T47D (cell line): ENCODE measurements at regions not wholly inside any gene's neighbourhood (a gene's known extent, or its start where the extent isn't known, plus 50 kb on each side); places are given as distances from the start of the nearest gene placed in this dataset.

Experiments
- DNase-seq, 2 experiments: peaks; one replicate each; pipeline versions ENCODE4 v3.0.0 to v3.0.0-alpha.2; 2011 to 2012; ENCODE audit warnings: low read depth in 1 of 2, low spot score in 1 of 2
- JUND ChIP-seq: IDR thresholded peaks from 2 replicates; pipeline ENCODE4 v1.6.1; 2012; ENCODE audit warnings: low read depth
- in situ Hi-C: cut with HindIII; loops from 2 replicates; pipeline ENCODE4 v1.10.0; 2016; ENCODE audit warnings: low sequenced_read_pairs, low pct_unique_long_range_greater_than_20kb

DNA sequence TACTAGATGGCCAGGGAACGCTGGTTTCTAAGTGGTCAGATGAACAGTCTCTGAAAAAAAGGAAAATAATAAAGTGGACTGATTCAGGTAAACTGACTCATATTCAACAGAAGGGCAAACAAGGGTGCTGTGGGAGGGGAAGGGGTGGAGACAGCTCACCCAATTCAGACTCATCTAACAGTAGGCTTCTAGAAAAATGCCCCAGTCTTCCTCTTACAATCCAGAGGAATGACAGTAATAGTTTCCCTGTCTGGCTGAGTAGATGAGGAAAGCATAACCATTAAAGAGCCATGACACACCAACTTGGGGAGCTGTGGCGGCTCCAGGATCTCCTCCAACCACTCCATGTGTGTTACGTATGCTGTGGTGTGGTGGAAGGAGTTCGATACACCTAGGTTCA, 231.4 kb upstream of the UMPS start:
- in situ Hi-C loops, result no loop called here
- TF ChIP-seq JUND, result no peak
- no peak for DNase-seq

DNA sequence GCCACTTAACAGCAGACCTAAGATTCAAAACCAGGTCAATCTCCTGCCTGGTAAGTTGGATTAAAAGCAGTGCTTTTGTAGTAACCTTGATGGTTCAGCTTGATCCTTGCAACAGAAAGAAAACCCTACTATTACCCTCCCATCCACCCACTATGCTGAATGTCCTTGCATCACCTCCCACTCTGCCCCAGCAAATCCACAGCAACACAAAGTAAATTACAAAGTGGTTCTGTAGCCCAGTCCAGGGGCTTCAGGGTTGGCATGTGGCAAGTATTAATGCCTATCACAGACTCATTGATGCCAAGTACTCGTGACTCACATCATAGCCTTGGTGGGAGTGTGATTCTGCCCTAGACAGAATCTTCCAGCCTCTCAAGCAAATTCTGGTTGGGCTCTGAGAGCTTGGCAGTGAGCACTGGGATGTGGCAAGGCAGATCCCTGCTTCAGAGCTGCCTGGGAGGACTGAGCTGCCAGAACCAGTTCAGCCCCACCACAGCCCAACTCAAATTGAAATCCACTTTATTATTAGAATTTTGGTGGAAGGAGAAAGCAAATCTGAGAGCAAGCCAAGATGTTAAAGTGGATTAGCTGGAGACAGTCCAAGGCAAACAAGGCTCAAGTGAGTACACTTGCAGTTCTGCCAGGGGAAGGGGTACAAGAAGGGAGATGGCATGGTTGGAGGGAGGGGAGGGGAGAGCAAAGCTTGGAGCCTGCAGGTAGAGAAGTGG, 225.8 kb upstream of the UMPS start:
- DNase-seq, result peak in 1 of 2 experiments; percentile 42
- no peak for TF ChIP-seq JUND
- in situ Hi-C loops, result no loop called here

DNA sequence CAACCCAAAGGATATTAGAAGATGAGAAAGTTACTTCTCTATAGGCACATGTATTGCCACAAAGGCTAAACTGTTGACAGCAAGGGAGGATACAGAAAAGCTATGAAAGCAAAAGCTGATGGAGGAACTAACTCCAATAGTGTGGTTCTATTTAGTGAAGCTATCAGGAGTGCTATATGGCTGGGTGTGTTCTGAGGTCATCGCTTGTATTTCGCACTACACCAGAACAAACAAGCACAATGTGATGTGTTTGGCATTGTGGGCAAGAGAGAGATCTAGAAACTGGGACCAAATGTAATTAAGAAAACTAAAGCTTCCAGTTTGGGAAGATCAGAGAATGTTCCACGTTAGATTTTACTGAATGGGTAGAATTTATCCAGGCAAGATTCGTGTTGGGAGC, 220.4 kb upstream of the UMPS start:
- in situ Hi-C loops, result no loop called here
- DNase-seq, result no peak
- TF ChIP-seq JUND, result no peak

DNA sequence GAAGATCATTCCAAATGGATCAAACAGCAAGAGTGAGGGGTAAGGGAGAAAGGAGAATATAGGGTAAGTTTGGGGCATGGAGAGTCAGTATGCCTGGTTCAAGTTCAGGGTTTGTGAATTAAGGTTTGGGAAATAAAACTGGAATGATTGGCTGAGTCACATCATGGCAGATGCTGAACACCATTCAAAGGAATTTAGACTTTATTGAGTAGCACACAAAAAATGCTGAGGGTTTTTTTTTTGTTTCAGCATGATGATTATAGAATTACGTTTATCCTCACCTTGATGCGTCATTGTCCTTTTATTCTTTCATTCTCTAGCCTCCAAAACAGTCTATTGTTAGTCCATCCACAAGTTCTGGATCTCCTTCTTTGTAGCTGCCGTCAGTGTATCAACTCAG, 220.0 kb upstream of the UMPS start:
- no peak for TF ChIP-seq JUND
- in situ Hi-C loops, result no loop called here
- DNase-seq, result no peak

DNA sequence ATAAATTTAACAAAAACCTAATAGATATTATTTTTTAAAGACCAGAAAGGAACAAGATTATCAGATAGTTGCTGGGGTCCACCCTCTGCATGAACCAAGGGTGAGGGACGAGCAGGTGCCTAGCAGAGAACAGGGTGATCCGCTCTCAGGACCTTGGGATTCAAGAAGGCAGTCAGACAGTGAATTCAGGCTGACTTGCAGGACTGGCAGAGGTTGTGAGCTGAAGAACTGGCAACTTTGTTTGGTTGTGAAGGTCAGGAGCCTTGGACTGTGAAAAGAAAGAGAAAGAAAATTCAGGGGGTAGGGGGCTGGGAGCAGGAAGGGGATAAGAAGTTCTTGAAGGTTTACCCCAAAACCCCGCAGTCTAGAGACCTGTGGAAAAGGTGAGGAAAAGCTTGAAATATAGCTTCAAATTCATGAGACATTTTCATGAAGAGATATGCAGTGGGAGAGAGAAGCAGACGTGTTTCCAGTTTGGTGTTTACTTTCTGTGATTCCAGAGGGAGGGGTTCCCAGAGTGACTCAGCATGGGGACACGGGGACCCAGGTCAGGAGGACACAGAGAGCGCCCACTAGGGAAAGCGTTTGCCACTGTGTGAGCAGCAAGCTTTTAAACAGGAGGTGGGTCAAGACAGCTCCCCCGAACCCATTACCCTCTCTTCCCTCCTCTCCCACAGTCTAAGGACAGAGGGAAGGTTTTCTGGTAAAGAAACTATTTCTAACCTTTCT, 217.2 kb upstream of the UMPS start:
- TF ChIP-seq JUND, result no peak
- in situ Hi-C loops, result no loop called here
- peak in 1 of 2 experiments; percentile 30 for DNase-seq

DNA sequence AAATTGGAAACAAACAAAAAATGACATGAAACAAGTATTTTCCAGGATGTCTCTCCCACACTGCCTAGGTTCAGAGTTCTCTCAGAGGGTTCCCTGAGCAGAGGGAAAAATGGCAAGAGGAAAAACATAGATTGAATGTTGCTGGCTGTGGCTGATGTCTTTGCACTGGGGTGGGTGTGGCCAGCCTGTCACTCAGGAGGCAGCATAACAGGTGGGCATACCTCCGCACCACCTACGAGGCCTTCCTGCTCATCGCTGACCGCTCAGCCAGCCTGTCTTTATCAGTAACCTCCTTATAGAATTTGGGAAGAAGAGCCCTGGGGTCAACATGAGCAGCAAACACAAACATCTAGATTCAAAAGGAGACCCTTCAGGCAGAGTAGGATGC, 216.6 kb upstream of the UMPS start:
- TF ChIP-seq JUND, result no peak
- no peak for DNase-seq
- in situ Hi-C loops, result no loop called here

DNA sequence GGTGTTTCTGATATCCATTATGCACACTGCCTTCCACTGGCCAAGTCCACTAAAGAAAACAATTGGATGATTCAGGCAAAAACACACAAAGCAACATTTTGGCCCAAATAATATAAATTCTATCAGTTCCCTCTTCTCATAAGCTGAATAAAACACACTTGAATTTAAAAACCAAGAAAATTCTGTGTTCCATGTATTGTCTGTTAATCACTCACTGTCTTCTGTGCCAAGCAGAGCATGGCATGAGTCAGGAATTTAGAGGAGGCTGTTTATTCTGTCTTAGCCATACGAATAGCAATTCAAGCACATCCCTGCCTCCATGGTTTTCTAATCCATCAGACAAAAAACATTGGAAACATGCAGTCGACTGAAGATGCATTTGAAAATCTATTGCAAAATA, 215.6 kb upstream of the UMPS start:
- in situ Hi-C loops, result no loop called here
- no peak for TF ChIP-seq JUND
- DNase-seq, result no peak

DNA sequence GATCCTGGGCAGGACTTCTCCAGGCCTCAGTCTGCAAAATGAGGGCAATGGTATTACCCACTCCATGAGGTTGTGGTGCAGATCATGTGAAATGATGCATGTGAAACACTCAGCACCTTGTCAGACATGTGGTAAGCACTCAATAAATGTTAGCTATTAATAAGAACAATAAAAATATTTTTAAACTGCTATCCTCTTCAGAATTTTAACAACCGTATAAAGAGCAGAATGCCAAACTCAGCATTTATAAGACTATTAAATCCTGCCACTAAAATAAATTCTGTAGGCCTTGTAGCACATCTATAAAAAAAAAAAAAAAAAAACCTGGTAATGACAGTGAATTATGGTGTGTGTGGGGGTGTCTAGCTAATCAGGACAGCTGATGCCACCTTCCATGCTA, 213.9 kb upstream of the UMPS start:
- TF ChIP-seq JUND, result no peak
- no peak for DNase-seq
- in situ Hi-C loops, result no loop called here

DNA sequence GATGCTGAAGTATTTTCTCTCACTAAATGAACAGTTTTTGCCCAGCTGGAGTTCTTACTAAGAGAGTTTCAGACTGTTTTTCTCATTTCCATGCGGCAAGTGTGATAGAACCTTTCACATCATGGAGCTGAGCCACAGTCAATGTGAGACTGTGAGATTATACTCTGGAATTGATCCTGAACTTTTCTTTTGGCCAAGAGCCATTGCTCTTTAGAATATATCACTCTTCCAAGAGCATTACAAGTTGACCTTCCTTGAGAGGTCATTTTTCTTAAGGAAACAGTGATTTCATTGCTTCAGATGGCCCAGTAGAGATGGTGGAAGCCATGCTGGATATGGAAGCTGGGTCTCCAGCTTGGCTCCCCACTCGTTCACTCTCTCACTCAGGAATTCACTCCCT, 212.9 kb upstream of the UMPS start:
- in situ Hi-C loops, result no loop called here
- TF ChIP-seq JUND, result no peak
- DNase-seq, result no peak

DNA sequence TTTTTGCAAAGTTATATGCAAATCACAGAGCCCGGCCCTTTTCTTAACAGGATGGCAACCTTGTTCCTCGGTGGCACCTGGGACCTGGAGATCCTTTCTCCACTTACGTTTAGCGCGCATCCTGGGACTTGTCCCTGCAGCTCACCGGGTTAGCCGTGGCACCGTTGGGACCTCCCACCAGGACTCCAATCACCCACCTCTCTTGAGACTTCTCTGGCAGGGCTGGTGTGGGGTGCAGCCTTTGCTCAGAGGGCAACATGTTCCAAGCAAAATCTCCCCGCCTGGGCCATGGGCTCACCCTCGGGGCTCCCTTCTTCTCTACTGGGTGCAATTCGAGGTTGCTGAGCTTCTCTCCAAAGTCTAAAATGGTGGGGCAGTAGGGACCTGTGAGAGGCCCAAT, 211.9 kb upstream of the UMPS start:
- DNase-seq, result no peak
- no peak for TF ChIP-seq JUND
- in situ Hi-C loops, result no loop called here

DNA sequence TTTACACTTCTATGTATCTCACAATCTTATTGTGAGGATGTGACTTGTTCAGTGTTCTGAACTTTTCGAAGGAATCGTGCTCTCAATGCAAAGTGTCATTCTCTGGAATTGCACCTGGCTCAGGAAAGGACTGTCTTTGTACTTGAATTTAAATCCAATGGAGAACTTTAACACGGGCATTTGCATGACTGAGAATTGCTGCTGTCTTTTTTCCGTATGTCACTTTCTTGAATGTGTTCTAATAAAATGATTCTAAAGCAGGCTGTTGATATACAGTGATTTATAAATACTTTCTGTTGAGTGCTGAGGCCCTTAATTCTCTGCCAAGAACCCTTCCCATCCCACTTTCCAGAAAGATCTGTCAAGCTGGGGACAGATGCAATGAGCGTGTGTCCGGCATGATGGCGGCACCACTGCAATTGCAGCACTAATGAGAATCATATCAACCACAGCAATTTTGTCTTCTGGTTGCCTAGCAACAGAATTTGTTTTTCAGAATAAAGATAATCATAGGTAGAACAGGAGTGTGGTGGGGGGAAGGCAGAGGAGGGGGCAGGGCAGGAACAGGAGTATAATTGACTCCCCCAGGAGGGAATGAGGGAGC, 210.6 kb upstream of the UMPS start:
- no peak for TF ChIP-seq JUND
- in situ Hi-C loops, result no loop called here
- no peak for DNase-seq

DNA sequence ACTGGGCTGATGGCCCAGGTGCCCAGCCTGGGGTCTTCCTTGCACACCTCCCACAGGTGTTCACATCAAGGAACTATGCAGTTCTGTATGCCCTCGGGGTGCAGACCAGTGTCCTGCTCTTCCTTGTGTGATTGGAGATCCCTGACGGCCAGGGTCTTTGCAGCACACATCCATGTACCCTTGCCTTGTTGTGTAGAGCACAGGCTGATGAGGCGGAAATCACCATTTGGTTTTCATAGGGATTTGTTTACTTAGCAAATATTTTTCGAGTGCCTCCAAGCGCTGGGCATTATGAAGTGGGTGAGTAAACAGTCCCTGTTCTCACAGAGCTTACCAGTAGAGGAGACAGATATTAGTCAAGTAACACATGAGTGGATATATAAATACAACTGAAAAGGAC, 209.3 kb upstream of the UMPS start:
- peak; percentile 11 to 77 for DNase-seq
- in situ Hi-C loops, result no loop called here
- no peak for TF ChIP-seq JUND

DNA sequence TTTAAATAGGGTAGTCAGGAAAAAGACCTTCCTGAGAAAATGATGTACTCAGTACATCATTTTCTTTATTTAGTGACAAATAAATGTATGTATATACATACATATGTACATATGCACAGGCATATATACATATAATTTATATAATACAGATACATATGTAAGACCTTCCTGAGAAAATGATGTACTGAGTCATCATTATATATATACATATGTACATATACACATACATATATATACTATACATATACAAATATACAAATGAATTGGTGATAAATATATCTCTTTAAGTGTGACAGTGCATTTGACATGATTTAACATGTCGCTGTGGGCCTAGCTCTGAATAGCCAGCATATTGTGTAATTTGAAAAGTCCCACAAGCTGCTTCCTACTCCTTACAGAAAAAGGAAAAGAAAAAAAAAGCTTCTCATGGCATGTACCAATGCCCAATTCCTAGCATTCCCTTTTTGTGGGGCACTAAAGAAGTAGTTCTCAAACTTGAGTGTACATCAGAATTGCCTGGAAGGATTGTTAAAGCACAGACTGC, 208.1 kb upstream of the UMPS start:
- in situ Hi-C loops, result no loop called here
- no peak for TF ChIP-seq JUND

More for the DNA sequence above, 208.1 kb upstream of the UMPS start:
- DNase-seq, result no peak
